HEK293T (cell line): ENCODE measurements at regions not wholly inside any gene's neighbourhood (a gene's known extent, or its start where the extent isn't known, plus 50 kb on each side); places are given as distances from the start of the nearest gene placed in this dataset.

ENCODE experiments used
- CTCF ChIA-PET: fragments of 350-600 bp; formaldehyde crosslinking; extraction: SDS; loops from one replicate; lab custom pipeline; 2021; ENCODE audit warnings: antibody characterized with exemption, inconsistent platforms; lab: Yijun Ruan, JAX
- POLR2A ChIA-PET: fragments of 350-600 bp; formaldehyde crosslinking; extraction: SDS; loops from one replicate; lab custom pipeline; 2020; ENCODE audit warnings: antibody characterized with exemption, inconsistent platforms; lab: Yijun Ruan, JAX
- DNase-seq: peaks from one replicate; pipeline ENCODE4 v3.0.0; 2012; ENCODE audit warnings: mixed read lengths; ENCODE audit errors: extremely low spot score
- ARNT ChIP-seq: fragments of 450-650 bp; IDR thresholded peaks from 2 replicates; pipeline ENCODE4 v1.6.1; 2017; ENCODE audit warnings: mild to moderate bottlenecking
- BHLHE40 ChIP-seq: fragments of 450-650 bp; IDR thresholded peaks from 2 replicates; pipeline ENCODE4 v1.6.1; 2016; ENCODE audit warnings: mild to moderate bottlenecking, moderate library complexity, borderline replicate concordance
- CTBP1 ChIP-seq: fragments of 450-650 bp; IDR thresholded peaks from 2 replicates; pipeline ENCODE4 v1.6.1; 2016; ENCODE audit warnings: borderline replicate concordance
- ELF4 ChIP-seq: fragments of 450-650 bp; IDR thresholded peaks from 2 replicates; pipeline ENCODE4 v1.6.1; 2017; ENCODE audit warnings: antibody characterized with exemption
- FOXA1 ChIP-seq: fragments of 450-650 bp; IDR thresholded peaks from 2 replicates; pipeline ENCODE4 v1.6.1; 2016; ENCODE audit warnings: mild to moderate bottlenecking
- FOXK2 ChIP-seq: fragments of 450-650 bp; IDR thresholded peaks from 2 replicates; pipeline ENCODE4 v1.6.1; 2016; ENCODE audit warnings: mild to moderate bottlenecking
- FOXM1 ChIP-seq: fragments of 450-650 bp; IDR thresholded peaks from 2 replicates; pipeline ENCODE4 v1.6.1; 2017; ENCODE audit warnings: mild to moderate bottlenecking, borderline replicate concordance
- HDGF ChIP-seq: fragments of 450-650 bp; IDR thresholded peaks from 2 replicates; pipeline ENCODE4 v1.6.1; 2017; ENCODE audit warnings: antibody characterized with exemption, borderline replicate concordance
- L3MBTL2 ChIP-seq: fragments of 450-650 bp; conservative IDR thresholded peaks from 2 replicates; pipeline ENCODE4 v1.6.1; 2016; ENCODE audit warnings: mild to moderate bottlenecking
- LEF1 ChIP-seq: fragments of 450-650 bp; IDR thresholded peaks from 2 replicates; pipeline ENCODE4 v1.6.1; 2017; ENCODE audit warnings: mild to moderate bottlenecking, borderline replicate concordance
- NFRKB ChIP-seq: fragments of 450-650 bp; IDR thresholded peaks from 2 replicates; pipeline ENCODE4 v1.6.1; 2016; ENCODE audit warnings: mild to moderate bottlenecking, moderate library complexity
- PKNOX1 ChIP-seq: fragments of 450-650 bp; IDR thresholded peaks from 2 replicates; pipeline ENCODE4 v1.6.1; 2016
- SP1 ChIP-seq: fragments of 450-650 bp; IDR thresholded peaks from 2 replicates; pipeline ENCODE4 v1.6.1; 2017
- SUZ12 ChIP-seq: fragments of 450-650 bp; IDR thresholded peaks from 2 replicates; pipeline ENCODE4 v1.6.1; 2016; ENCODE audit warnings: mild to moderate bottlenecking
- TARDBP ChIP-seq: fragments of 450-650 bp; IDR thresholded peaks from 2 replicates; pipeline ENCODE4 v1.6.1; 2016
- ZNF384 ChIP-seq: fragments of 450-650 bp; IDR thresholded peaks from 2 replicates; pipeline ENCODE4 v1.6.1; 2016

GRCh38 chr12:95393191-95393790, 80.7 kb upstream of the METAP2 start:
- ChIA-PET POLR2A (interaction anchor here (0.6 kb wide), 1 partner anchor 872 kb away, joined by 3 read pairs; no protein-coding TSS in a partner anchor), CTCF (no interaction called here)
- no peak for DNase-seq
- TF ChIP-seq NFRKB: no peak
- TF ChIP-seq ELF4: no peak
- TF ChIP-seq PKNOX1: no peak
- TF ChIP-seq SUZ12: no peak
- TF ChIP-seq ARNT: no peak
- TF ChIP-seq FOXK2: no peak
- TF ChIP-seq TARDBP: no peak
- TF ChIP-seq L3MBTL2: no peak
- TF ChIP-seq FOXA1: no peak
- no peak for TF ChIP-seq SP1
- no peak for TF ChIP-seq ZNF384
- no peak for TF ChIP-seq FOXM1
- TF ChIP-seq CTBP1: no peak
- no peak for TF ChIP-seq BHLHE40
- TF ChIP-seq LEF1: no peak
- no peak for TF ChIP-seq HDGF

GRCh38 chr12:95395696-95396095, 78.3 kb upstream of the METAP2 start:
- no peak for DNase-seq
- TF ChIP-seq FOXM1 (no peak), PKNOX1 (no peak), BHLHE40 (no peak), SP1 (no peak), NFRKB (no peak), HDGF (no peak)
- CTCF ChIA-PET: no interaction called here
- POLR2A ChIA-PET: interaction anchor here (1.1 kb wide), 1 partner anchor 78 kb away, joined by 3 read pairs; the partner anchor contains the start of gene METAP2

GRCh38 chr12:95396849-95397468, 77.0 kb upstream of the METAP2 start:
- TF ChIP-seq HDGF: no peak
- TF ChIP-seq SUZ12: no peak
- TF ChIP-seq TARDBP: no peak
- TF ChIP-seq CTBP1: no peak
- no peak for TF ChIP-seq ZNF384
- TF ChIP-seq LEF1: no peak
- no peak for TF ChIP-seq FOXK2
- ChIA-PET POLR2A (interaction anchor here (1.1 kb wide), 1 partner anchor 77 kb away, joined by 3 read pairs; the partner anchor contains the start of gene METAP2), CTCF (no interaction called here)
- DNase-seq: no peak

GRCh38 chr12:95397571-95397970, 76.4 kb upstream of the METAP2 start:
- ChIA-PET CTCF (no interaction called here), POLR2A (no interaction called here)
- TF ChIP-seq HDGF (no peak), ZNF384 (no peak), CTBP1 (no peak), LEF1 (no peak), SP1 (no peak), ELF4 (no peak), FOXA1 (no peak), FOXM1 (no peak), TARDBP (no peak), BHLHE40 (no peak), FOXK2 (no peak), NFRKB (no peak), L3MBTL2 (no peak), ARNT (no peak)
- DNase-seq: no peak

GRCh38 chr12:95402096-95402495, 71.9 kb upstream of the METAP2 start:
- CTCF ChIA-PET: no interaction called here

More at GRCh38 chr12:95402096-95402495, 71.9 kb upstream of the METAP2 start:
- POLR2A ChIA-PET: interaction anchor here (1.1 kb wide), 1 partner anchor 72 kb away, joined by 4 read pairs; the partner anchor contains the start of gene METAP2
- TF ChIP-seq FOXK2 (no peak), SP1 (no peak), ZNF384 (no peak), L3MBTL2 (no peak), BHLHE40 (no peak), PKNOX1 (no peak), HDGF (no peak), LEF1 (no peak)
- DNase-seq: no peak
